AG04450 (cell line): ENCODE measurements at regions not wholly inside any gene's neighbourhood (a gene's known extent, or its start where the extent isn't known, plus 50 kb on each side); places are given as distances from the start of the nearest gene placed in this dataset.

Experiments
- CTCF ChIA-PET: fragments of 300-600, 350-600 bp; formaldehyde crosslinking; extraction: SDS; loops from one replicate; lab custom pipeline; 2022; ENCODE audit warnings: antibody characterized with exemption, inconsistent platforms; lab: Charles Lee
- POLR2A ChIA-PET: fragments of 350-600 bp; formaldehyde crosslinking; extraction: SDS; loops from one replicate; lab custom pipeline; 2021; ENCODE audit warnings: antibody characterized with exemption, inconsistent platforms; lab: Yijun Ruan, JAX
- DNase-seq: peaks from one replicate; pipeline ENCODE4 v3.0.0-alpha.2; 2011; ENCODE audit warnings: low read depth, low spot score
- H3K27ac ChIP-seq: one replicate; pipeline ENCODE4 v1.5.1; 2012; ENCODE audit warnings: low read depth, low read length, control low read depth
- H3K27me3 ChIP-seq: one replicate; pipeline ENCODE4 v1.6.0; 2012; ENCODE audit warnings: low read length; ENCODE audit not compliant: control insufficient read depth, insufficient read depth
- H3K4me3 ChIP-seq: 2 replicates; pipeline ENCODE4 v1.5.1; 2011; ENCODE audit warnings: mild to moderate bottlenecking, low read depth, low read length, control low read depth
- H3K9me3 ChIP-seq: 2 replicates; pipeline ENCODE4 v1.5.1; 2012; ENCODE audit warnings: low read length; ENCODE audit not compliant: control insufficient read depth, insufficient read depth
- CTCF ChIP-seq: IDR thresholded peaks from 2 replicates; pipeline ENCODE4 v1.5.1; 2011; ENCODE audit warnings: low read depth, low read length, control low read depth, inconsistent platforms

- CTCF ChIA-PET, result no interaction called here
- Histone ChIP-seq H3K27me3 (peaks cover 19% of the 10 kb centered on the region), H3K27ac (no peak overlapping the region), H3K9me3 (no peaks in the 10 kb centered on the region), H3K4me3 (no peak overlapping the region)
- TF ChIP-seq CTCF, result no peak
- no peak for DNase-seq
- POLR2A ChIA-PET, result no interaction called here
These were observed 108.0 kb upstream of the PRR20G start for GRCh38 chr3:127395663-127396355.

- no peak for TF ChIP-seq CTCF
- DNase-seq, result no peak
- H3K27ac ChIP-seq, result no peak overlapping the region
- H3K27me3 ChIP-seq, result peaks cover 19% of the 10 kb centered on the region
- POLR2A ChIA-PET, result no interaction called here
- H3K4me3 ChIP-seq, result no peak overlapping the region
- CTCF ChIA-PET, result no interaction called here
- no peaks in the 10 kb centered on the region for H3K9me3 ChIP-seq
These were observed 107.3 kb upstream of the PRR20G start for GRCh38 chr3:127394984-127395662.

GRCh38 chr3:127394031-127394430, 106.2 kb upstream of the PRR20G start:
- Histone ChIP-seq H3K4me3 (no peak overlapping the region), H3K9me3 (no peaks in the 10 kb centered on the region), H3K27ac (no peak overlapping the region), H3K27me3 (peaks cover 16% of the 10 kb centered on the region)
- CTCF ChIA-PET, result no interaction called here
- POLR2A ChIA-PET, result no interaction called here
- TF ChIP-seq CTCF, result no peak
- DNase-seq, result no peak

DNA sequence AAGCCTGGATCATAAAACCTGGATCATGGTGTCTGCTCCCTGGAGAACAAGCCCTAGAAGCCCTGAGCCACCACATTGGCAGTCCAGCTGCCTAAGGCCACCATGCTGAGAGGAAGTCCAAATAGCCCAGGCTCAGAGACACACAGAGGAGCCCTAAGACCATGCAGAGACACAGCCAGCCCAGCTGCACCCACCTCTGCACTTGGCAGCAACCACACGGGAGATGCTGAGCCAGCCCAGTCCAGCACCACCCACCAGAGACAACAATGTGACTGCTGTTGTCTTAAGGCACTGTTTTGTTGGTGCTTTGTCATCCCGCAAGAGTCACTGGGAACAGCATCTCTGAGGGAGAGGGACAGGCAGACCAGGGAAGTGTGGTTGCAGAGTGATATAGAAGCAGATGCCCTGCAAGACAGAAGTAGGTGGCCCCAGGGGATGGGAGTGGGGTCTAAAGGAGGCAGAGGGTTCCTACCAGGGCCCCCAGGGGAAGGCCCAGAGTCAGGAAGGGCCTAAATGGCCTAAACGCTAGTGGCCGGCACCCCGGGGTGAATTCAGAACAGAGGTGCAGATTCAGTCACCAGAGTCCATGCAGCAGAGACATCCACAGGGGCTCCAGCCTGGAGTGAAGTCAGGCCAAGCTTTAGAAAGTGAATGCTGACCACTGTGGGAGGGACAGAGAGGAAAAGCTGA, 105.4 kb upstream of the PRR20G start:
- Histone ChIP-seq H3K4me3 (no peak overlapping the region), H3K9me3 (no peaks in the 10 kb centered on the region; the same call in 1 of the 2 replicates), H3K27ac (no peak overlapping the region), H3K27me3 (peaks cover 17% of the 10 kb centered on the region)
- ChIA-PET POLR2A (no interaction called here), CTCF (no interaction called here)
- no peak for TF ChIP-seq CTCF
- no peak for DNase-seq

- Histone ChIP-seq H3K27me3 (peaks cover 18% of the 10 kb centered on the region), H3K9me3 (no peaks in the 10 kb centered on the region; the same call in 1 of the 2 replicates), H3K4me3 (no peak overlapping the region), H3K27ac (no peak overlapping the region)
- POLR2A ChIA-PET, result no interaction called here
- TF ChIP-seq CTCF, result no peak
- CTCF ChIA-PET, result no interaction called here
- no peak for DNase-seq
These were observed 104.3 kb upstream of the PRR20G start for GRCh38 chr3:127392156-127392490.
